ENCODE measurements at regions not wholly inside any gene's neighbourhood (a gene's known extent, or its start where the extent isn't known, plus 50 kb on each side); places are given as distances from the start of the nearest gene placed in this dataset.

GRCh38 chr2:150759531-150759930, 272.1 kb upstream of the RND3 start:
- no peak for DNase-seq

GRCh38 chr2:150759106-150759505, 271.6 kb upstream of the RND3 start:
- DNase-seq: no peak

- no peak for DNase-seq
These were observed 264.8 kb upstream of the RND3 start for GRCh38 chr2:150752229-150752628.

GRCh38 chr2:150750720-150751119, 263.3 kb upstream of the RND3 start:
- DNase-seq: no peak

GRCh38 chr2:150742094-150742493, 254.6 kb upstream of the RND3 start:
- DNase-seq: no peak

- DNase-seq: no peak
These were observed 248.5 kb upstream of the RND3 start for GRCh38 chr2:150735894-150736498.

GRCh38 chr2:150733051-150733618, 245.7 kb upstream of the RND3 start:
- DNase-seq: no peak

- DNase-seq: no peak
These were observed 245.0 kb upstream of the RND3 start for GRCh38 chr2:150732491-150732890.

- no peak for DNase-seq
These were observed 244.6 kb upstream of the RND3 start for GRCh38 chr2:150732064-150732463.

GRCh38 chr2:150729495-150729955, 242.1 kb upstream of the RND3 start:
- DNase-seq: no peak

GRCh38 chr2:150718280-150718679, 230.8 kb upstream of the RND3 start:
- no peak for DNase-seq

GRCh38 chr2:150716186-150716585, 228.7 kb upstream of the RND3 start:
- no peak for DNase-seq

GRCh38 chr2:150715501-150715900, 228.0 kb upstream of the RND3 start:
- DNase-seq: no peak

GRCh38 chr2:150710916-150711315, 223.4 kb upstream of the RND3 start:
- DNase-seq: no peak

GRCh38 chr2:150710041-150710440, 222.6 kb upstream of the RND3 start:
- no peak for DNase-seq

- DNase-seq: no peak
These were observed 219.1 kb upstream of the RND3 start for GRCh38 chr2:150706561-150706960.

GRCh38 chr2:150705767-150706166, 218.3 kb upstream of the RND3 start:
- no peak for DNase-seq

- DNase-seq: no peak
These were observed 217.9 kb upstream of the RND3 start for GRCh38 chr2:150705357-150705756.

GRCh38 chr2:150702791-150703190, 215.3 kb upstream of the RND3 start:
- DNase-seq: no peak

GRCh38 chr2:150700666-150701580, 213.5 kb upstream of the RND3 start:
- no peak for DNase-seq

- DNase-seq: no peak
These were observed 211.8 kb upstream of the RND3 start for GRCh38 chr2:150699218-150699617.

GRCh38 chr2:150698016-150698661, 210.7 kb upstream of the RND3 start:
- no peak for DNase-seq

- DNase-seq: no peak
These were observed 210.1 kb upstream of the RND3 start for GRCh38 chr2:150697596-150697995.

All from stimulated activated CD4-positive, alpha-beta T cell treated with anti-CD3 and anti-CD28 coated beads, Interleukin-2, amount 100 ng/mL, for 24 hours (primary cell).